ENCODE measurements at regions not wholly inside any gene's neighbourhood (a gene's known extent, or its start where the extent isn't known, plus 50 kb on each side); places are given as distances from the start of the nearest gene placed in this dataset.
A peak's percentile ranks its signal among the peaks of the same experiment; 100 is the strongest.

DNA sequence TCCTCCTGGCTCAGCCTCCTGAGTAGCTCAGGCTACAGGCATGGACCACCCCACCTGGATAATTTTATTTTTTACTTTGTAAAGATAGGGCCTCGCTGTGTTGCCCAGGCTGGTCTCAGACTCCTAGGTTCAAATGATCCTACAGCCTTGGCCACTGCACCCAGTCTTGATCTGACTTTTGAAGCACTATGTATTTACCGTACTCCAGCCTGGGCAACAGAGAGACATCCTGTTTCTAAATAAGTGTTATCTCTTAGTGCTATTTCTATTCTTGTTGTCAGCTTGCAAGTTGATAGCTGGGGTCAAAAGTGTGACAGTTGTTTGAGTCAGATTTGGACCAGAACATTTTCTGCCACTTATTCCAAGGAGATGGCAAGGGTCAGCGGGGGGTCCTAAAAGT, 486.4 kb downstream of the NPIPA7 start:
- DNase-seq (ENCODE audit: low read depth in 4 of 4, low spot score in 3 of 4), result no peak

DNA sequence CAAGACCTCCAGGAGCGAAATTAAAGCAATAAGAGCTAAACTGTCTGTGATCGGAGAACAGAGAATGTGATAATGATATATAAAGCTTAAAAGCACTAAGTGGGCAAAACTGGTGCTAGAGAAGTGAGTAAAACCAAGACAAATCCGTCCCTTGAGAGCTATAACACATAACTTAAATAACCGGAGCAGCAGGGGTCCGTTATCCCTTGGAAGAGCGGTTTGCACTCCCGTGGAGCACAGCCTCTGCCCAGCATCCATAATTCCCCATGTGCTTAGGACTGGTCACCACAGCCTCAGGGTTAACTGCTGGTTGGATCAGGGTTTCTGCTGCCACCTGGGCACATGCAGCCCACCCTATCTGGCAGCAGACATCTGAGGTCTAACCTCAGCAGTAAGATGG, 489.0 kb downstream of the NPIPA7 start:
- no peak for DNase-seq (ENCODE audit: low read depth in 4 of 4, low spot score in 3 of 4)

DNA sequence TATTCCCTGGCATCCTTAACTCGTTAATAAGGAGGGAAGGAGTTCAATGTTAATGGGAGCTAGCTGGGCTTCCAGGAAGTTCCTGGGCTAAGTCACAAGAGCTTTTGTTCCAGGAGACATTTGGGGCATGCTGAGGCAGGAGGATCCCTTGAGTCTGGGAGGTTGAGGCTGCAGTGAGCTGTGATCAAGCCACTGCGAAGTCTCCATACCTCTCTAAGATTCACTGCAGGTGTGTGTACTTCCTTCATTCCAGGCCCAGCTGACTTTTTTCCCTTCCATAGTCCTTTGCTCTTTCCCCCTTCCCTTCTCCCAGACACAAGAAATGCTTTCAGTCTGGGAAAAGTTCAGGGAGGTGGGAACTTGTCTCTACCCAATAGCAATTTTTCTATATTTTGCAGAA, 489.8 kb downstream of the NPIPA7 start:
- DNase-seq (ENCODE audit: low read depth in 4 of 4, low spot score in 3 of 4), result no peak

DNA sequence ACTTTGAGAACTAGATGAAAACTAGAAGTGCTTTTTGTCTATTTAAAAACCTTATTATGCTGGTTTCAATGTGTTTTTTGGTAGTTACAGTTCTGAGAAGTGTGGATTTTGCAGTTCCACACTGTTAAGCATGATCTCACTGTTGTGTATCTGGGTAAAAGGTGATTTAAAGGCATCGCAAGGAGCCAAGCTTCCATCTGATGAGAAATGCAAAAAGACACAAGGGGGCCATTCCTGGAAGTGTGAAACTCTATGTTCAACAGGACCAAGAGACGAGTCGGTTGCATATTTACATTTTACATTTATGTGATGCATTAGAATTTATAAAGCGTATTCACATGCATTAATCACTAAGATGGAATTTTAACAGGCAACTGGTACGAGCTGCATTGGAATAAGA, 490.8 kb downstream of the NPIPA7 start:
- DNase-seq (ENCODE audit: low read depth in 4 of 4, low spot score in 3 of 4), result no peak

DNA sequence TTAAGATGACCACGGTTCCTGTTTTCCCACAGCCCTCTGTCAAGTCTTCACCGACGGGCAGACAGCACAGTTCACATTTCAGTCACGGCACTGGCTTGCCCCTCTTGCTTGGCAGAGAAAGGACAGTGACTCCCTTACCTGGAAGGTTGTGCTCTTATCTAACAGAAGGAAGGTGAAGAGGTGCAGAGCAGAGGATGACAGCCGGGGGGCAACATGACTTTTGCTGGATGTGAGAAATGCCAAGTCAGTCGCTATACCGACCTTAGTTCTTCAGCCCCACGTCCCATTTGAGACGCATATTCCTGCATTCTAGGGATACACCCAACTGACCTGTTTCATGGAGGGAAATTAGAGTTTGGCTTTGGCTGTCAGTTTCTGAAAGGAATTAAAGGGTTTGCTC, 492.3 kb downstream of the NPIPA7 start:
- no peak for DNase-seq (ENCODE audit: low read depth in 4 of 4, low spot score in 3 of 4)

DNA sequence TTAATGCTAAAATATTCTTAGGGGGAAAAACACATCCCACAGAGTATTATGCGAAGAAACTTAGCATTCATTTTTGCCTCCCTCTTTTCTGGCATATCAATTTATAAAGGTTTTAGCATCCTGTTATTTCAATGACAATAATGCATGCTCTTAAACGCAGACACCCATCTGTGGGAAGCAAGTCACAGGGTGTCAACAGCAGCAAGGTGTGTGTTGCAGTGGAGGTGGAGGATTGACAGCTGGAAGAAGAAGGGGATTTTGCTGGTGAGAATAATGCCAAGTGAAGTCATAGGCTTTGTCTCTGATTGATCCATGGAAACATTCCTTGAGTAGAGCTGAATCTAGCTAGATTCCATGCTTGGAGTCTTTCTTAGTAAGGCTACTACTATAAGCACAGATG, 498.1 kb downstream of the NPIPA7 start:
- DNase-seq (ENCODE audit: low read depth in 4 of 4, low spot score in 3 of 4), result no peak

DNA sequence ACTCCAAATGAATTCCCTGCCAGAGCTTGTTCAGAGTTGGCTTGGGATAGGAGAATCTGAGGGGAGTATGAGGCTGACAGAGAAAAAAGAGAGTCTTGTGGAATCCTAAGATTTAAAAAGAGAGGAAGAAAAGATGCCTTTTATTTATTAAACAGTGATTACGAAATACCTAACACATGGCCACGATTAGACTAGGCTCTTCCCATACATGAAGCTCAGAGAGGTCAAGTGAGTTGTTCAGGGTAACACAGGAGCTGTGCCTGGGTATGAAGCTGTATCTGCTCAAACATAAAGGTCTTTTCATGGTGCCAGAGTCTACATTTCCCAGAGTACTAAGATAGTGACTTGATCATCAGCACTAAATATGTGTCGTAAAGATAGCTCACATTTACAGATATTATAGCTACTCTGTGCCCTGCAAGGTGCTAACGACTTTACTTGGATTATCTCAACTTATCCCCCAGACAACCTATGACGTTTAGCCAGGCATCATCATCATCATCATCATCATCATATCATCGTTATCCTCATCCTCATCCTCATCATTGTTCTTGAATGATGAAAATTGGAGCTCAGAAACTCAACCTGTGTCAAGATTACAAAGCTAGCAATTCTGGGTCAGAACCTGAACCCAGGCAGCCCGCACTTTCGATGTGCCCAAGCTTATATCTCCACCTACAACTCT, 500.8 kb downstream of the NPIPA7 start:
- no peak for DNase-seq (ENCODE audit: low read depth in 4 of 4, low spot score in 3 of 4)

DNA sequence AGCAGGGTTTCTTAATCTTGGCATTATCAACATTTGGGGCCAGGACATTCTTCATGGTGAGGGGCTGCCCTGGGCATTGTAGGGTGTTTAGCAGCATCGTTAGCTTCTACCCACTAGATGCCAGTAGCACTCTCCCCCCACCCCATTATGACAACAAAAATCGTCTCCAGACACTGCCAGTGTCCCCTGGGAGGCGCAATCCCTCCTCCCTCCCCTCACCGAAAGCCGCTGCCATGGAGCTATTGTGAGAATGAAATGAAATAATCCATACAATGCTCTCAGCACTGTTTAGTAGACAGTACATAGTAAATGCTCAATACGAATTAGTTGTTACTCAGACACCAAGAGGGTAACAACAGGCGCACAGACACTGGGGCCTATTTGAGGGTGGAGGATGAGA, 502.9 kb downstream of the NPIPA7 start:
- no peak for DNase-seq (ENCODE audit: low read depth in 4 of 4, low spot score in 3 of 4)

DNA sequence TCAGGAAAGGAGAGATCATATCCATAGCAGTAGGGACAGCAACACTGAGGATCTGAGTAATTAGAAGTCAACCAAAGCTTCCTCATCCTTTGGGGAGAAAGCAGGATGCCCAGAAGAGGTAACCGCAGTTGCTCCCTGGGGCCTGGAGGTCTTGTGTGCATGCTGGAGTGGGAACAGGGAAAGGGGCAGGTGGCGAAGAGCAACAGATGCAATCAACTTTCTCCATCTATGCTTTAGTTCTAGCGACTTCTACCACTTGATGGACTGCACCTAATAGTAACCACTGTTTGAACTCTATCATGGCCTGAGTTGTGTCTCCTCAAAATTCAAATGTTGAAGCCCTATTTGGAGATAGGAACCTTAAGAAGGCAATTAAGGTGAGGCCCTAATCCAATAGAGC, 503.8 kb downstream of the NPIPA7 start:
- DNase-seq (ENCODE audit: low read depth in 4 of 4, low spot score in 3 of 4), result no peak

DNA sequence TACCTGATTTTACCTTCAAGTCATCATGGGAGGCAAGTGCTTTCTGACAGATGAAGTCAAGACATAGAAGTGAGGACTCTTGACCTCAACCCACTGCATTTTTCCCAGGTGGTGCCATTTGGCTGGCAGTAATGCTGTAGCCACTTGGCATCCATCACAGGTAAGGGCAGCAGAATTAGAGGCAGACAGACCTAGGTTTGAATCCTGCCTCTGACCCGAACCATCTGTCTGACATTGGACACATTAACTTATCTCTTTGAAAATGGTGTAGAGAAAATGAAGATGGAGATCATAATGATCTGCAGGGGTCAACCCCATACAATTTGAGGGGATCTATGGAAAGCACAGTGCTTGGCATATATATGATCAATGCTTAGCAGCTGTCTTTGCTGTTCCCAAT, 505.5 kb downstream of the NPIPA7 start:
- DNase-seq (ENCODE audit: low read depth in 4 of 4, low spot score in 3 of 4), result no peak

DNA sequence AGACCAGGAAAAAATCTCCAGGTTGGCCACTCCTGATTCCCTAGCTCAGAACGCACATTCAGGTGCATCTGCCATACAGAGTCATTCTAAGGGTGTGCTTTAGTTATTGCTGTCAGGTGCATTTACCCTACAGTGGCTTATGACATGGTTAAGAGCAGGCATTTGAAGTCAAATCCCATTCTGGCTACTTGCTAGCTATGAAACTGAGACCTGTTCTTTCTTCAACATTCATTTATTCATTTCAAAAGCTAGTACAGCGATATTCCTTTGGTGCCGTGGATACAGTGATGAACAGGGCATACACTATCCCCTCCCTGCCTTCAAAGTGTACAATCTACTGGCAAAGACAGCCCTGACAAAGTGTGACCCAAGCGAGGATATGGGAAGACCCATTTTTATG, 508.3 kb downstream of the NPIPA7 start:
- DNase-seq (ENCODE audit: low read depth in 4 of 4, low spot score in 3 of 4), result no peak

DNA sequence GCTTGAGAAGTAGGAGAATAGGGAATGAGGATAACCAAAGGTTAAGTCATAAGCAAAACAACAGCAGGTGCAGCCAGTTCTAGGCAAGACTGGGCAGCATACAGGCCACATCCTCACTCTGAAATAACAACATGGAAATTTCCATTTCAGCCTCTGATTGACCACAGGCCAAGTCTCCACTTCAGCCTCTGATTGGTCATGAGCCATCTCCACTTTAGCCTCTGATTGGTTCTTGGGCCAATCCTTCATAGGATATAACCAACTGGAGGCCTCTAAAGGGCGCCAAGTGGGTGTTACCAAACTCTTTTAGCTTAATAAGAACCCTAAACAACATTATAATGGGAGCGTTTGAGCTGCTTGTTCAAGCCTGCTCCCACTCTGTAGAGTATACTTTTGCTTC, 512.0 kb downstream of the NPIPA7 start:
- no peak for DNase-seq (ENCODE audit: low read depth in 4 of 4, low spot score in 3 of 4)

DNA sequence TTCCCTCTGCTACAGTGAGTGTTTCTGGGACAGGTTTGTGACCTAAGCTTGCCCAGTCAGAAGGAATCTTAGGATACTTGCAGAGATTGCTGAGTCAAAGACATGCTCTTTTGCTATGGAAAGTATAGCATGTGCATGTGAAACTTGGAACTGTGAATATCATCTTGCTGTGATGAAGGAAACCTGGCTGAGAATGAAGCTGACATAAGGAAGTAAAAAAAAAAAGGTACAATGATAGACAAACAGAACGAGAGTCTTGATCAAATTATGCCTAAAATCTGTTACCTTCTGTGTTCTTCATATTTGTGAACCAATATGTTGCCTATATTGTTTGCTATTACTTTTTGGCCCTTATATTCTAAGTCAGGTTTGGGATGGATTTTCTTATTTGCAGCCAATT, 525.7 kb downstream of the NPIPA7 start:
- no peak for DNase-seq (ENCODE audit: low read depth in 4 of 4, low spot score in 3 of 4)

DNA sequence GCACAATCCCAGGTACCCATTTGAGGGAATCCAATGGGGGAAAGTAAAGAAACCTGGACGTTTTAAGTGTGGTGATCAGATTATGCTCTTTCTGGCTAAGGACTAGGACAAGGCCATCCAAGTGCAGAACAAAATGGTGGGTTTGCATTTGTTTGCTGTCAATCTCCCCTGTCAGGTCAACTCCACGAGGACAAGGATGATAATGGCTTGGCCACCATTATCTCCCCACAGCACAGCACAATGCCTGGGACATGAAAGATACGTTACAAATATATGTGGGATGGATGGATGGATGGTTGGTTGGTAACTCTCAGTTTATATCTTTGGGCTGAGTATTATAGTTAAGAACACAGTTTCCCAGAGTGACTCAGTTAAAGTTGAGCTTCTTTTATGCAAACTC, 526.9 kb downstream of the NPIPA7 start:
- no peak for DNase-seq (ENCODE audit: low read depth in 4 of 4, low spot score in 3 of 4)

DNA sequence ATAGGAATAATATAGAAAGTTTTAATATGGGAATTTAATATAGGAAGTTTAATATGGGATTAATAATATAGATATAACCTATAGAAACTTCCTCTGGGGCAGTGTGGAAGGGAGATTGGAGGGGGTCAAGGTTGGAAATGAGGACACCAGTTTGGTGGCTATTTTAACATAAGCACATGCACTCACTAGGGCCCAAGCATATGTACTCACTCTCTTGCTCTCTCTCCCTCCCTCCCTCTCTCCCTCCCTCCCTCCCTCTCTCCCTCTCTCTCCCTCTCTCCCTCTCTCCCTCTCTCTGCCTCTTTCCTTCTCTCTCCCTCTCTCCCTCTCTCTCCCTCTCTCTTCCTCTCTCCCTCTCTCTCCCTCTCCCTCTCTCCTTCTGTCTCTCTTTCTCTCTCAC, 528.1 kb downstream of the NPIPA7 start:
- no peak for DNase-seq (ENCODE audit: low read depth in 4 of 4, low spot score in 3 of 4)

DNA sequence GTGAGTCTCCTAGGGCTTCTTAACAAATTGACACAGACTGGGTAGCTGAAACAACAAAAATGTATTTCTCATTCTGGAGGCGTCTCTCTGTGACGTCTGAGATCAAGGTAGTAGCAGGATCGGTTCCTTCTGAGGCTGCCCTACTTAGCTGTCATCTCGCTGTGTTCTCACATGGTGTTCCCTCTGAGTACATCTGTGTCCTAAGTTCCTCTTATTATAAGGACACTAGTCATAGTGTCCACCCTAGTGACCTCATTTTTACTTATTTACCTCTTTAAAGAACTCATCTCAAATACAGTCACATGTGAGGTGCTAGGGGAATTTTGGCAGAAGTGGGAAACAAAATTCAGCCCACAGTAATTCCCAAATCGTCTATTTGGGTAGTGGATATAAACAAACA, 529.1 kb downstream of the NPIPA7 start:
- no peak for DNase-seq (ENCODE audit: low read depth in 4 of 4, low spot score in 3 of 4)

DNA sequence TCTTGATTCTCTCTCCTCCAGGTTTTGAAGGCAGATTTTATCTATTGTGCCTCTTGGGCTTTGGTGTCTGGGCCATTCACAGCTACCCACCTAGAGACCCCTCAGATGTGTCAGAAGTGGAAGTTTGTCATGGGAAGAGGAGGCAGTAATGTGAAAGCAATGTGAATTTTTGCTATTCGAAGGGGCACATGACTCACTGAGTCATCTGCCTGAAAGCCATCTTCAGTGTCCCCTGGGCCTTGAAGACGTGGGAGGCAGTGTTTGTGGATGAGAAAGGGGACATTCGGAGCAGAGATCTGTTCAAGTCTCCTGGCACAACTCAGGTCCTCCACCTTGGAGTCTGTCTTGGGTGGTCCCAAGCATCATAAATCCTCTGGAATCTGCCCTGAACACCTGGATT, 530.2 kb downstream of the NPIPA7 start:
- no peak for DNase-seq (ENCODE audit: low read depth in 4 of 4, low spot score in 3 of 4)

DNA sequence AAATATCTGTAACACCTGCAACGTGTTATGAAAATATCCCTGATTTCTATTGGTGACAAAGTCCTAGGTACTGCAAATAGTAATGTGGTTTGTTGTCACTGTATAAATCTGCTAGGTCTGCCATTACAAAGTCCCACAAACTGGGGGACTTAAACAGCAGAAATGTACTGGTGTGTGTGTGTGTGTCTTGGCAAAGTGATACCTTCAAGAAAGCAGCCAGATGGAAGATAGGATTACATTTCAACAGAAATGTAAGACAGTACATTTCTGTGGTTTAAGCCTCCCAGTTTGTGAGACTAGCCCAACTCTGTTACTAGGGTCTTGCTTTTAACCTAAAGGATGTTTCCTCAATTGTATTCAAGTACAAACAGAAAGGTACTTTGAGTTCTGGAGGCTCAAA, 531.7 kb downstream of the NPIPA7 start:
- no peak for DNase-seq (ENCODE audit: low read depth in 4 of 4, low spot score in 3 of 4)

DNA sequence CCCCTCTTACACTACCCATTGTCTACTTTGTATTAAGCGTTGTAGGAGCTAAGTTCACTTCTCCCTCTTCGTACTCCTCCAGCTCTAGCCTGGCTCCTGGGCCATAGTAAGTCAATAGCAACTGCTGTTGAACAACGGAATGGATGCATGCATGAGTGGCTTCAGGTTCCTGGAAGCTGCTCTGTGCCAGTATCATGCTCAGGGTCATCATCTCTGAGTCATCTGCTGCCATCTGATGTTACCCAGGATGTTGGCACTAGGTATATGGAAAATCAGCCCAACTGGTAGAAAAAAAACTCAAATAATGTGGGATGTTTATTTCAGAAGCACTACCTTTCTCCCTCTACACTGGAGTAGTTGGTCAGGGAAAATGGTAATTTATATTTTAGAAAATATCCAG, 536.8 kb downstream of the NPIPA7 start:
- DNase-seq (ENCODE audit: low read depth in 4 of 4, low spot score in 3 of 4), result no peak

DNA sequence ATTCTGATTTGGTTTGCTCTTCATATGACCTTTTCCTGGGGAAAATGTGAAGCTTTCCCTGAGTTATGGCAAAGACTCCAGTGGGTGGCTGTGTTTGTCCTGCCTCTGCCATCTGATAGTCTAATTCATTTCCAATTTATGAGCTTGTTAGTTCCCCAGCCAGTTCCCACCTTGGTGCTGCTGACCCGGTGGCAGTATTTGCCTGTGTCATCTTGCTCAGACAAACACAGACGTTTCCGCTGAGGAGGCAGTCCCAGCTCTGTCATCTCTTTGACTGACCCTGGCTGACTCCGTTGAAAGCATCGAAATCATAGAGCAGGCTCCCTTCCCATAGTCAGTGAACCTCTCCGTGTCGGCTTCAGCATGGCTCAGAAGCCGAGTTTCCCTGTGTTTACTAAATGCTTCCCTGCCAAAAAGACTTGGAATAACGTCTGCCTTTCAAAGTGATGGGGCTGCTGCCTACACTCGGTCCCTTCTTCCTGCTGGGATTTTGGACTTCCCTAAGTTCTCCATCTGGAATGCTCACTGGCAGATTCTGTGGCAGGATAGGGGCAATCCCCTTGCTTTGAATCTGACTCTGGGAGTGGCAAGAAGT, 538.3 kb downstream of the NPIPA7 start:
- DNase-seq (ENCODE audit: low read depth in 4 of 4, low spot score in 3 of 4), result peak in 1 of 4 donors; percentile 14

DNA sequence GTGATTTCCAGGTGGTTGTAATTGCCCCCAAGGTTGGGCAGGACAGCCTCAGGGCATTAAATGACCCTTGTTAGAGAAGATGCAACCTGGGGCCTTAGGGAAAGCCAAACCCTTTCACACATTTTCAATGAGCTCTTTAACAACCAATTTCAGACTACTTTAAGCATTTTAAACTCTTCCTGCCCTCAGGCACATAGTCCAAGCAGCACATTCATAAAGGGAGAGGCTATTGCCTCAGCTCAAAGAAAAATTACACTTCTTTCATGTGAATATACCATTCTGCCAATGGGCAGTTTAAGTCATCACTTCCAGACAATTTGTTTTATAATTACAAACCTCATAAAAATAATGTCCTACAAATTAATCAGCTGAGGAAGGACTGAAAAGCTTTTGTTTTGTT, 544.5 kb downstream of the NPIPA7 start:
- DNase-seq (ENCODE audit: low read depth in 4 of 4, low spot score in 3 of 4), result no peak

DNA sequence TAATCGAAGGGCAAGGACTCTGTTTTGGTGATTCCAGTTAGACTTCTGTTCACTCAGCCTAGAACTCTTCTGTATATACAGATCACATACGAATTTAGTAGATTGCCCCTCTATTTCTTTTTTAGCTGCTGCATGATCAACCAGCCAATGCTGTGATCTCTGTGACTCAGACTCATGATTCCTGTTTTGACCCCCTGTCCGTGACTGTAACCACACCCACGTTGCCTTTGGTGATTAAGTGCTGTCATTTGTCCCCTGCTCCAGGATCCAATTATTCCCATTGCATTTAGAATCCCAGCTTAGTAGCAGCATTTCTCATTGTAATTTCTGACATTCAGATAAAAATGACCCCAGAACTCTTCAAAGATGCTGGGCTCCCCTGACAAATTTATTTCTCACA, 545.7 kb downstream of the NPIPA7 start:
- no peak for DNase-seq (ENCODE audit: low read depth in 4 of 4, low spot score in 3 of 4)

DNA sequence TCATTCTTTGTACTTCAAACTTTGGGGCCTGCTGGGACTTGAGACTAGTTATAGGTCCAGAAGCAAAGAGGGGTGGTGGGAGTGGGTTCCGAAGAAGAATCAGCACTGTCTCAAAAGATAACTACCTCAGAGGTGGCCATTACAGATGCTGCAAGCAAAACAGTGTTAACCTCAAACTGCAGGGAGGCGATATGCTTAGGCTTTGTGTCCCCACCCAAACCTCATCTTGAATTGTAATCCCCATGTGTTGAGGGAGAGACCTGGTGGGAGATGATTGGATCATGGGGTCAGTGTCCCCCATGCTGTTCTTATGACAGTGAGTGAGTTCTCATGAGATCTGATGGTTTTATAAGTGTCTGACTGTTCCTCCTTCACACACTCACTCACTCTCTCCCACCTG, 545.3 kb downstream of the XYLT1 start:
- no peak for DNase-seq (ENCODE audit: low read depth in 4 of 4, low spot score in 3 of 4)

All from right renal pelvis (tissue), 4 donors.